ENCODE measurements at regions not wholly inside any gene's neighbourhood (a gene's known extent, or its start where the extent isn't known, plus 50 kb on each side); places are given as distances from the start of the nearest gene placed in this dataset.
"Not testable (repeated sequence)": the region's sequence is repeated elsewhere in the genome, so short reads cannot be mapped to it uniquely, and the experiment has no call there.

DNA sequence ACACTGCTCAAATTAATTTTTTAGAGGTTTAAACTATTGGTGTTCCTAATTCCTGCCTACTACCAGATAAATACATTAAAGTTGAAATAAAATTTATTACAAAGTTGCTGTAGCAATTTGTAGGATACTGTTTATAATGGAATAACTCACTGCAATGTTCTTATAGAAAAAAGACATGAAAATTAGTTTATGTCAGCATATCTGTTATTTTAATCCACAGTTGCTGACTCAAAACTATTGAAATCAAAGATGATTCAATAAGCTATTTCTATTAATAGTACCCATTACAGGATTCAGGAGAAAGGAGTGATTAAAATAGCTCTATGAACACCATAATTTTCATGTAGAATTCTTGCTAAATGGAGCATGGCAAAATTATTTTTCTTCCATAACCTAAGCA lies 764.4 kb upstream of the NUDT12 start:
- no peak for DNase-seq (ENCODE audit: low spot score)

DNA sequence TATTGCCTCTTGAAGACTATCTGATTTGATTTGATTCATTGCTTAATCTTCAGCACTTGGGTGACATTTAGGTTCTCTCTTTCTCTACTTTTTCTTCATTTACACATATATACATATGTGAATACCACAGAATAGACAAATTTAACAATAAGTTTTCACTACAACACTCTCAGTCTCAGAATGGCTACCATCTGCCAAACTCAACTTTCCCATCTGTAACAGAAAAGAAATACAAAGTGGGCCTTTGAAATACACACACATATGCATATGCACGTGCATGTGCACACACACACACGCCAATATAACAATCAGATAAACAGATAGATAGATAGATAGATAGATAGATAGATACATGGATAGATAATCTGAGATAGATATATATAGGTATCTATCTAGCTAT lies 762.8 kb upstream of the NUDT12 start:
- no peak for DNase-seq (ENCODE audit: low spot score)

DNA sequence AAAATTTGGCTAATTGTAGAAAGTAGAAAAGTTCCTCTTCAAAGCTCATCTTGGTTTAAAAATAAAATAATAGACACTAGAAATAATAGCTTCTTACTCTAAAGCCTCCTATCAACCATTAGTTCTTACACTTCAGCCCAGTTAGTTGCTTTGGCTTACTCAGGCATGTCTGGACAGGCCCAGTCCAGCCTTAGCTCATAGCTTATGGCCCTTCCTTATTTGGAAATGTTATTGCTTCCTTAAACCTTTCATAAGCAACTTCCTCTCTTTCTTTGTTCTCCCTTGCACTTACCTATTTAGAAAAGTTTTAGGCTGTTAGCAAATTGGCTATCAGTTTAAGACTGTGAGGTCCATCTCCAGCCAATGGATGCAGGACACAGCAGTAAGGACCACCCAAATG lies 754.1 kb upstream of the NUDT12 start:
- DNase-seq (ENCODE audit: low spot score), result not testable (repeated sequence)

DNA sequence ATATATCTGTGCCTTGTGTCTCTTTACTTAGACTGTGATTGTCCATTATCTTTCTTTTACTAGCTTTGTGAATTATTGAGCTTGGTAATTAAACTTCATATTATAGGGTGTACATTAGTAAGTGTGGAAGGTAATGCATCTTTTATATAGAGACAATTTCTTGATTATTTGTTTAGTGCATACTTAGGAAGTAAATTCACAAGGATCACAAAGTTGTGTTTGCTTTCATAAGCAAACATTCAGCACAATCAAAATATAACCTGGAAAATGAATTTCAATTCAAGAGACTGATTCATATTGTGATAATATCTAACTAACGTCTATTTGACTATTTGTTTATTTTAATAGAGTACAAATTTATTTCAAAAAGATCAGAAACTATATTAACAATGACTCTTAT lies 749.9 kb upstream of the NUDT12 start:
- no peak for DNase-seq (ENCODE audit: low spot score)

DNA sequence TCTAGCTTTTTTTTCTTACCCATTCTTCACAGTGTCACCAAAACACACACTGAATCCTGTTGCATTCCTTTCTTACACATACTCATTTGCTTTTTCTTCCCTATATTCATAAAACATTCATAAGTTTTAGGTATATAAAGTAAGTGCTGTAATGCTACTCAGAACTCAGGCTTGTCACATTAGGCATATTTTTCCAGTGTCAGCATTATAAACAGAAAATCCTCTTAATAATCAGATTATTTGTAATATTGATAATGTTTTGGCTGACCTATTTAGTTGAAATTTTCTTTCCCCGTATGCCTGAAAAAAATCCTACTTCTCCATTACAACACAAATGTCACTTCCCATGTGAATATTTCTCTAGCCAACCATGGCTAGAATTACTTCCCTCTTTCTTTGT lies 743.0 kb upstream of the NUDT12 start:
- DNase-seq (ENCODE audit: low spot score), result no peak

DNA sequence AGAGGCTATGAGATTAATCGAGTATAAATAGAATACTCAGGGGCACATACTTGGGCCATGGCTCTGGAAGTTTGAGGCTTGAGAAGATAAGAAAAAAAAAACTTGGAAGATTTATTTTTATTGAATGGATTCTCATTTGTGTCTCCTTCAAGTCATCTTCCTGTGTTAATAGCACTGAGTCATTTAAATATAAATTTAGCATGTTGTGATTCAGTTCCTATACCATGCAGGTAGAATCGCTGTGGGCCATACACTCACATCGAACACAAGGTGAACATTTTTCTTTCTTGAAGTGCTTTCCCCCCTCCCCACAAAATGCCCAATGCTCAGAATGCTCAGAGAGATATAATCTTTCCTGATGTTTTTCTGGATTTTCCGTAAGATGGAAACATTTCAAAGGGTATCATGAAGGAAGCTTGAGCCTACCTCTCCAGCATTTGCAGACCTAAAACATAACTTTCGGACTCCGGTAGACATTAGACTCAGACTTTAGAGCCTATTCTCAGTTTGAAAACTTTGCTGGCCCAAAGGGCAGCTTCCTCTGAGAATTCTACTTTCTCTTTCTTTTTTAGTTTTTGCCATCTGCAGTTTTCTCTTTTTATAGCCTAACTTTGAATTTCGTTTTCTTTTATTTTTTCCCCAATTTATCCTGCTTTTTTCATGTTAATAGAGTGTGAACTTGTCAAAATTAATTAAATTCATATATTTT lies 737.6 kb upstream of the NUDT12 start:
- no peak for DNase-seq (ENCODE audit: low spot score)

DNA sequence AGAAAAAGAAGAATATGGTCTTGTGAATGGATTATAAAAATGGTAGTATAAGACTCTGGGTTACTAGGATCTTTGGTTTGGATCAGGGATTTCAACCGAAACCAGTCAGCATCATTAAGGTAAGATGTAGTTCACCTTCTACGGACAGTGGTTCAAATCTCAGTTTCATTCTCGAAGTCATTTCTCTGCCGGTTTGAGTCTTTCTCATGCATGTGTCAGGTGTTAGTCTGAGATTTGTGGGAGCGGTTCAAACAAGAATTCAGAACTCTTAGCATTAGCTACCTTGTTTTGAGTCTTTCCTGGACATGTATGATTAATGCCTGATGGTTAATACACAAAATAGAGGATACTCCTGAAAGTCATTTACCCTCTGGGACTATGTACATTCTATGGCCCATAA lies 735.9 kb upstream of the NUDT12 start:
- DNase-seq (ENCODE audit: low spot score), result no peak

DNA sequence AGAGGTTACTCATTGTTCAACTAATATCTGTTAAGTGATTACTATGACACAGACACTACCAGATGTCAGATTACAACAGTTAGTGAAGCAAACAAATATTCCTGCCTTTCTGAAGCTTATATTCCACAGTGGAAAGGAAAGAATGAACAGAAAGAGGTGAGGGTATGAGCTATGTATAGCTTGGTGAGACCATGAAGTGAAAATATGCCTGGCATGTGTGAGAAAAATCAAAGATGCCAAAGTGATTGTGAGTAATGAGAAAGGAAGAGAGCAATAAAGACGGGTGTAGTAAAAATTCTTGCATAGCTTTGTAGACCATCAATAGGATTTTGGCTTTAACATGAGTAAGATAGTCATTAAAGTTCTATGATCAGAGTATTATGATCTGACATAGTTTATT lies 734.5 kb upstream of the NUDT12 start:
- DNase-seq (ENCODE audit: low spot score), result no peak

DNA sequence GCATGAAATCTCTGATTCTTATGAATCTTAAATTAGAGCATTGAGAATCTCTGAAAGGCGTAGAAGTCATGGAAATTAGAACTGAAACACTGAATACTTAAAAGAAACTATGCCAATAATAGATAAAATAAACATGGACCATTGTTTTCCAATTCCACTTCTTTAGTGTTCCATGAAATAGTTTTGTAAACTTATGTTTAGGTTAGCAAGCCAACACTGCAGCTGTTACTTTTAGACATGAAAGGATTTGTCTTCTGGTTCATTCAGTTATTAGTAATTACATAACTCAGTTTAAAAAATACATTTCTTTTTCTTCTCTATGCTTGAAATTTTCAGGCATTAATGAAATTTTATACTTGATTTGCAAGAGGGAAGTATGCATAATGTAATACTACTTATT lies 733.4 kb upstream of the NUDT12 start:
- DNase-seq (ENCODE audit: low spot score), result no peak

DNA sequence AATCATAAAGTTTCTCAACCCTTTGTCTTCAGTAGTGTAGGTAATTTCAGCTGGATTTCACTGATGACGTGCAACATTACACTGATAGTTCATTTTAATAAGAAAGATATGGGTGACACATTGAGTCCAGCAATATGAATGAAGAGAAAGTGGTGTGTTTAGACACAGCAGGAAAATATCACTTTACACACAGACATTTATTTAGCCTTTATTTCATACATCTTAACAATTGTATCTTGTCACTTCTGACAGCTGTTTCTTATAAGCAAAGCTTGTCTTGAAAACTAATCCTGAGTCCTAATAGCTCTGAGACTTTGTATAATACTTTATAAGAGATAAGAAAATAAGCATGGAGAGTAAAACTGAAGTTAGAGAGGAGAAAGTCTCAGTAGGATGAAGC lies 720.5 kb upstream of the NUDT12 start:
- no peak for DNase-seq (ENCODE audit: low spot score)

DNA sequence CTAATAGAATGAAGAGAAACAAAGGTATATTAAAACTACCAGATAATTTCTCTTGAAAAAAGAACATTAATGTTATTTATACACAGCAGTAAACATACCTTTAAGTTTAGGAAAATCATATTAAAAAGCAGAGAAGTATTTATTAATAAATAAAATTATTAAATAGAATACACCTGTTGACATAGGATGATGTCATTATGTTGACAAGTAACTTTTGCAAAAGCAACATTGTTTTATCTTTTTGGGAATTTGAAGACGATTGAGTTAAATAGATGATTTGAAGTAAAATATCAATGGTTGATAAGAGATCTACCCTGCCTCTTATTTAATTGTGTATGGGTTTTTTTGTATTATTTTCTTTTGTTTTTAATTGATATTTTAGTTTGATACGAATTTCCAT lies 711.1 kb upstream of the NUDT12 start:
- no peak for DNase-seq (ENCODE audit: low spot score)

DNA sequence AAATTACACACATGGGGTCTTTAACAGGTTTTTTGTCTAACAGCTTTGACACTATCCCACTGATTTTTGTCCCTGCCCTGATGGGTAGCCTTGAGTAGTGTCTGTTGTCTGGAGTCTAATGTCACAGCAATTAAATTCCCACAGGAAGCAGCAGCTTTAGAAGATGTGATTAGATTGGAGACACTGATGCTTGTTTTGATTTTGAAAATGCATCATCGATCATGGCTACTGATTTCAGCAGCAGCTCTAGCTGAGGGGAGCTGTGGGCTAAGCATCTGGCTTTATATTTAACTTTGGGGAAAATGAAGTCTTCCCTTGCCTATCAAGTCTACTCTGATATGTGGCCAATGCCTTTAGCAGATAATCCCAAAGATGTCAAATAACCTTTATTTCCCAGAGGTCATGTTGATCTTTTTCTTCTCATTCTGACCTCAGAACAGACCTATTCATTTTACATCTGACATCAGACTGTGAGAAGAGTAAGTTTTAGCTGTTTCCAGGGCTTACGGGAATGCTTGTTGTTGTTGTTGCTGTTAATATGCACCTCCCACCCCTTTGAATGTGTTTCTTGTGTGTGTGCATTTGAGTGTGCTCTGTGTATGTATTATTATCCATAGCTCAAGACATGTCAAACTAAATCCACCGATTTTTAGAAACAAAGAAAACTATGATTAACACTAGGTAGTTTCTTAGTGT lies 704.9 kb upstream of the NUDT12 start:
- no peak for DNase-seq (ENCODE audit: low spot score)

DNA sequence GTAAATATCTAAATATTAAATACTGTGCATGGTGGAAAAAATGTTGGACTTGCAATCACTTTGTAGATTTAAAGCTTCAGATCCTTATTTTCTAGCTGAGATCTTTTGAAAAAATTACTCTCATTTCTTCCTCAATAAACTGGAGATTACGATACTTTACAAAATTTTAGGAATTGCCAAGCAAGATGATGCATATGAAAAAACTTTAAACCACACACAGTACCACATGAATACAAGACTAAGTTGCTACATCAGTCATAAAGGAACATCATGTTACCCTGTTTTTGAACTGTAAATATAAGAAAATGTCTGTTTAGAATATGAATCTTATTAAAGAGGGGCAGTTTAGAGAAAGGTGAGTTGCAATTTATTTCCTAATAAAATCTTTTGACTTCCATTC lies 703.6 kb upstream of the NUDT12 start:
- no peak for DNase-seq (ENCODE audit: low spot score)

DNA sequence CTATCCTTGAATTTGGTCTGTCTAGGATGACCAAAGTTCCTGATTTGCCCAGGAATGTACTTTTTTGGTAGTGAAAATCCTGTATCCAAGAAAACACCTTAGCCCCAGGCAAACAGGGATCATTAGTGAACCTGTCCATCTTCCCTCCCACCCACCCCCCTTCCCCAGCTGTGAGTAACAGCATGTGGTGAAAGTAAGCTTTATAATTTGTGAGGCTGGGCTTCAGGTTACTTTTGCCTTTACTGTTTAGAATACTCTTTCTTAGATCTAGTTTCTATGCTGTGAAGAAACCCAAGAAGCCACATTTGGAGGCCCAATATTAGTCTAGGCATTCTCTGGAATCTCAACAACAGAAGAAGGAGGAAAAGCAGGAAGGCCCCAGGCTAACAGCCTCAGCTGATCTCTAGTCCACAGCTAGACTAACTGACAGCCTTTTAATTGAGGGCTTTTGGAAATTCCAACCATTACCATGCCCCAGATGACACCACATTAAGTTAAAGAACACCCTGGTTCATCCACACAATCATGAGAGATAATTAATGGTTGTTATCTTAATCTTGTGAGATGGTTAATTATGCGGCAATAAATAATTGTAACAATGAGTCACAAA lies 703.0 kb upstream of the NUDT12 start:
- DNase-seq (ENCODE audit: low spot score), result no peak

DNA sequence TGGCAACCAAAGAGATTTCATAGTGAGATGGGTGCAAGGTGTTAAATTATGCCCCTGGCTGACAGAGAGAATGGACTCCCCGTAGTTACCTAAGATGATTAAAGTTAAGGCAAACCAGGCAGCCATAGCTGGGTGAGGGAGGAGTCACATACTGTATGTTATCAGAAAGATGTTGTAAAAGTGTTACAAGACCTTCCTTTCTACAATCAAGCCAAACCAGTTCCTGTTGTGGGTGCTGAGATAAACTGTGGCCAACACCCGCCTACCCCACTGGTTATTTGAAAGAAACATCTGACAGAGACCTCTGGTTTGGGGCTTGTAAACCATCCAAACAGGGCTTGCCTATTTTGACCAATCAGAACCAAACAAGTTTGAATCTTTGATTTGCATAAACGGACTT lies 684.7 kb upstream of the NUDT12 start:
- no peak for DNase-seq (ENCODE audit: low spot score)

DNA sequence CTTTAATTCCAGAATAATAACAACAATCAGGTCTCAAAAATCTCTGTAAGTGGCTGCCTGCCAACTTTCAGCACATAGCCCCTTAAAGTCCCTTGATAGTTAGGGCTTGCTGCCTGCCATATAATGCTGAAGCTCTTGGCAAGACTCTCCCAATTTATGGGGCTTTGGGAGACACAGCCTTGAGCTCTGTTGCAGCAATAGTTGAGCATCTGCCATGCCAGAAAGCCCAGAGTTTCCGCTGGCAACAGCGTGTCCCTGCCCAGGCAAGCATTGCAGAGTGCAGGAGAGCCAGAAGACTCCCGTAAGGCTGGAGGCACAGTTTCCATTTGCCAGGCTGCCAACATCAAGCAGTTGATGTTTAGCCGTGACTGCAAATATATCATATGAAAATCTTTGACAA lies 678.5 kb upstream of the NUDT12 start:
- DNase-seq (ENCODE audit: low spot score), result peak; percentile 44

DNA sequence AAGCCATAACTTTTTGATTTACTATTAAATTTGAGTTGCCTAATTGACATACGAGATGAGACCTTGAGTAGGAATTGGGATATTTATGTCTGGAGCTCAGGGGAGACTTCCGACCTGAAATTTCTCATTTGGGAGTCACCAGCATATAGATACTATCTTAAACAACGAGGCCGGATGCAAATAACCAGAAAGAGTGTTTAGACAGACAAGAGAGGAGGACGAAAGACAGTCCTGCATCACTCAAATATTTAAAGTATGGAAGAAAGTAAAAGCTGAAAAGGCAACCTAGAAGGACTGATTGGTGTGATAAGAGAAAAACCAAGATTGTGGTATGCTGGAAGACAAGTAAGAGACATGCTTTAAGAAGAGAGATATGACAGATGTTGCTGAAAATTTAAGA lies 675.0 kb upstream of the NUDT12 start:
- no peak for DNase-seq (ENCODE audit: low spot score)

DNA sequence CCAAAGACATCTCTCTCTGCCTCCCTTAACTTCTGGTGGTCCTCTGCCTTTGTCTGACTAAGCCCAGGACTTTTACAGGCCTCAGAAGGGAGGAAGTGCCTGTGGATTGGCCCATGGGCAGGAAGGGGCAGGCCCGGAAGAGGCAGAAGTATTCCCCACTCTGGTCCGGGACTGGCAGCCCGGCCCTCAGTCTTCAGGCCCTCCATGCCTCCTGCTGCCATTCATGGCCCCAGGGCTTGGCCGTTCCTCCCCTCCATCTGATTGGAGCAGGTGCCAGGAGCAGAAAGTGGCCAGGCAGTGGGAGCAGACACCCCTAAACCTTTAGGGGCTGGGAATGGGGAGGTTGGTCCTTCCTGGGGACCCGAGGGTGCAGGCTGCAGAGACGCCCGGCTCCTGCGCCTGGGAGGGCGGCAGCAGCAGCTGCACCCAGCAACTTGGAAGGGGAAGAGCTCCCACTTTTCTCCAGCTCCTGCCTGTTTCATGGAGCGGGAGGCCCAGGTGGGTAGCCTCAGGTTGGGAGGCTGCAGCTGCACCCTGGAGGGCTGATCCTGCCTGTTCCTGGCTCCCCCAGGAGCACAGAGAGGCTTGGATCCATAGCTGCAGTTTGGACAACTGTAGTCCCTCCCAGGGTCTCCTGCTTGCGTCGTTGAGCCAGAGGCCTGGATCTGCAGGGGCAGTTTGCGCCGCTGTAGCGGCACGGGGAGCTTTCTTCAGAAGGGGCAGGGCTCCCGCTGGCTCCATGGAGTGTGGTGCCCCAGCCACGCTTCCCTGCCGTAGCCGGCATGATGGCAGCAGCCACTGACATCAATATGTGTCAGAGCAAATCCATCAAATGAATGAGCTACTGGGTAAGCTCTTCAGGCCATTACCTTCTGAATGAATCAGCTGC lies 661.5 kb upstream of the NUDT12 start:
- no peak for DNase-seq (ENCODE audit: low spot score)

DNA sequence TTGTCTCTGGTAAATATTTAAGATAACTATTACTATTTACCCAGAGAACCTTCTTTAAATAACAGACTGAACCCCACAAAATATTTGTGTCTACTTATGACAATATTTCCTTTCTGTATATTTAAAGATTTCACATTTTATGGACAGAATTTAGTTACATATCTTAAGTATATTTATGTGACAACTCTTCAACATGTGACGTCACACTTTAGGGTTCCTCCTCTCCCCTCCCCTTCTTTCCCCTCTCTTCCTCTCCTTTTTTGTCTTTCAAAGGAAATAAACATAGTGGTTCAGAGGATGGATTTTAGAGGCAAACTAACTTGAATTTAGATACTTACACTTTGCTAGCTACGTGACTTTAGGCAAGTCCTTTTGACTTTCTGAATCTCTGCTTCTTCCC lies 655.6 kb upstream of the NUDT12 start:
- DNase-seq (ENCODE audit: low spot score), result no peak

DNA sequence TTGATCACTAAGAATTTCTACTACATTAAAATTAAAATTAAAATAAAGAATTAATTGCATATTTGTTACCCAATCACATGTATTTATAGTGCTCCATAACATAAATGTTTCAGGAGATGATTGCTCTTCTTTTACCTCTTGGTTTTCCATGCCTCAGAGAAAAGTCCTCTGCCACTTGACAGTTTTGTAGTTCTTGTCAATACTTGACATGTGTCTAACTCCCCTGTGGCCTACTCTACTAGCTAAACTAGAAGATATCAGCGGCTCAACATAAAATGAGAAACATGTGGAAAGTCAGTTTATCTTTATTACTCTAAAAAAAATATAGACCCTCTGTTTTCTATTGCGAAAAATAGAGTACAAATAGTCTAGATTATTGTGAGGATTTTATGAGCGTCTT lies 650.6 kb upstream of the NUDT12 start:
- DNase-seq (ENCODE audit: low spot score), result no peak

DNA sequence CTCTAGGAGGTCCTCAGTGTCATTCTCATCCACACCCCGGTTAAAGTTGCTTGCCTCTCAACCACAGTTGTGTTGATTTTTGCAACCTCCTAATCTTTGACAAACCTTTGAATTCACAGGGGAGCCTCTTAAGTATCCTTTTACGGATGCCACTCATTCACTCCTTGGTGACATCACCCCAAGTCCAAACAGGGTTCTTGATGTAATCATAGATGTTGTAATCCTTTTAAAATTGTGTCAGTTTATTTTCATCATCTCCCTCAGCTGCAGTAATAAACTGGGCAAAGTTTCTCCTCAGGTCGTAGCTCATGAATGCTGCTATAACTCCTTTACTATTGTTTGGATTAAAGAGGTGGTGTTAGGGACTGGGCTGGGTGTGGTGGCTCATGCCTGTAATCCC lies 637.2 kb upstream of the NUDT12 start:
- no peak for DNase-seq (ENCODE audit: low spot score)

DNA sequence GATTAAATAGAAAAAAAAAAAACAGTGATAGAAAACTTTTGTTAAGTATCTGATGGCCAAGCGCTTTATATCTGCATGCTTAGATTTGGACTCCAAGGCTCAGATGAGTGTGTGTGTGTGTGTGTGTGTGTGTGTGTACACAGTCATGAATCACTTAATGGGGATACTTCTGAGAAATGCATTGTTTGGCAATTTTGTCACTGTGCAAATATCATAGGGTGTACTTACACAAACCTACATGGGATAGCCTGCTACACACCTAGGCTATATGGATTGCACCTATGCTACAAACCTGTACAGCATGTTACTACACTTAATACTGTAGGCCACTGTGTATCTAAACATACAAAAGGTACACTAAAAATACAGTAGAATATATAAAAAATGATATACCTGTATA lies 635.6 kb upstream of the NUDT12 start:
- DNase-seq (ENCODE audit: low spot score), result no peak

DNA sequence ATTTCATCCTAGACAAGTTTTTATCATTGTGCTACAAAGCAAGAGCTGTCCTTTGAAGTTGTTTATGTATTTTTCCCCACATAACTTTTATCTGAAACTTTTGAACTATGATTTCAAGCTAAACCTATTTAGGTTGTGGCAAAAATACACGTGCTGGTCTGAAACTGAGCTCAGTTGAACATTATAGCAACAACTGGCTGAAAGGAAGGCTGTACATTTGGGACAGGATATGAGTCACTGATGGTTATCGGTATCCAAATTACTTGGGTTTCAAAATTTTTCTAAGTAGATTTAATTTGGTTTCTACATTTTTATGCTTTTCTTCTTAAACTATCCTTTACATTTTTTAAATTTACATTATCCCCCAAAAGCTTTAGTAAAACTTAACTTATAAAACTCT lies 627.3 kb upstream of the NUDT12 start:
- DNase-seq (ENCODE audit: low spot score), result no peak
